Esophagus squamous epithelium (tissue), 4 donors: ENCODE measurements at regions not wholly inside any gene's neighbourhood (a gene's known extent, or its start where the extent isn't known, plus 50 kb on each side); places are given as distances from the start of the nearest gene placed in this dataset.

Experiments
- CTCF ChIP-seq, 6 experiments: fragments of 450-650 bp in 4 of 6; fragments of 200-600 bp in 2 of 6; sonication (generic) in 2 of 6; IDR thresholded peaks; one replicate each; pipeline ENCODE4 v1.5.1; 2016 to 2019; ENCODE audit warnings: antibody characterized with exemption in 6 of 6, mild to moderate bottlenecking in 4 of 6, moderate library complexity in 4 of 6
- POLR2A ChIP-seq, 4 donors: fragments of 450-650 bp; IDR thresholded peaks; one replicate each; pipeline ENCODE4 v1.6.1; 2017; ENCODE audit warnings: antibody characterized with exemption in 4 of 4, mild to moderate bottlenecking in 4 of 4, moderate library complexity in 3 of 4

GRCh38 chr9:13642646-13643045 is 363.2 kb upstream of the MPDZ start:
- no peak for TF ChIP-seq CTCF (IDR thresholded peaks at IDR 0.05)
- TF ChIP-seq POLR2A (IDR thresholded peaks at IDR 0.05): no peak
